ENCODE measurements at regions not wholly inside any gene's neighbourhood (a gene's known extent, or its start where the extent isn't known, plus 50 kb on each side); places are given as distances from the start of the nearest gene placed in this dataset.

DNA sequence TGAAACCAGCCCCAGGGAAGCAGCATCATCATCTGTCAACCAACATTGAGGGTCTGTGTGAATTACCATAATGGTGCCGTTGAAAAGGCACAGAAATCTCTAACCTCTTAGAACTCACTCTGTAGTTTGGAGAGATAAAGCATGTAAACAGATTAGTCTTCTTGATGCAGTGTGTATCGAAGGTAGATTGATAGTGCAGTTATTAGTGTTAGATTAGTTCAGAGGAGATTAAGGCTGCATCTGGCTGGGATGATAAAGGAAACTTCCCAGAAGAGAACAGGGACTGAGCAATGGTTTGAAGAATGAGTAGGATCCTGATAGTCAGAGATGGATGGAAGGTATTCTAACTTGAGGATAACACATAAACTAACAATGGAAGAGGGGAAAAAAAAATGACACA lies 651.5 kb downstream of the TLE1 start:
- TF ChIP-seq, protein P1, sequence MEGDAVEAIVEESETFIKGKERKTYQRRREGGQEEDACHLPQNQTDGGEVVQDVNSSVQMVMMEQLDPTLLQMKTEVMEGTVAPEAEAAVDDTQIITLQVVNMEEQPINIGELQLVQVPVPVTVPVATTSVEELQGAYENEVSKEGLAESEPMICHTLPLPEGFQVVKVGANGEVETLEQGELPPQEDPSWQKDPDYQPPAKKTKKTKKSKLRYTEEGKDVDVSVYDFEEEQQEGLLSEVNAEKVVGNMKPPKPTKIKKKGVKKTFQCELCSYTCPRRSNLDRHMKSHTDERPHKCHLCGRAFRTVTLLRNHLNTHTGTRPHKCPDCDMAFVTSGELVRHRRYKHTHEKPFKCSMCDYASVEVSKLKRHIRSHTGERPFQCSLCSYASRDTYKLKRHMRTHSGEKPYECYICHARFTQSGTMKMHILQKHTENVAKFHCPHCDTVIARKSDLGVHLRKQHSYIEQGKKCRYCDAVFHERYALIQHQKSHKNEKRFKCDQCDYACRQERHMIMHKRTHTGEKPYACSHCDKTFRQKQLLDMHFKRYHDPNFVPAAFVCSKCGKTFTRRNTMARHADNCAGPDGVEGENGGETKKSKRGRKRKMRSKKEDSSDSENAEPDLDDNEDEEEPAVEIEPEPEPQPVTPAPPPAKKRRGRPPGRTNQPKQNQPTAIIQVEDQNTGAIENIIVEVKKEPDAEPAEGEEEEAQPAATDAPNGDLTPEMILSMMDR (optimal IDR thresholded peaks at IDR 0.05 in 1 of 3, IDR thresholded peaks at IDR 0.05 in 1 of 3, conservative IDR thresholded peaks at IDR 0.05 in 1 of 3; ENCODE audit: extremely low read depth in 1 of 3, insufficient read depth in 2 of 3, low read length in 3 of 3), result no peak
- TF ChIP-seq EZH2 (IDR thresholded peaks at IDR 0.05; ENCODE audit: low read length), result no peak
